WTC11 (cell line): ENCODE measurements at regions not wholly inside any gene's neighbourhood (a gene's known extent, or its start where the extent isn't known, plus 50 kb on each side); places are given as distances from the start of the nearest gene placed in this dataset.

ENCODE experiments used
- ETV6 ChIP-seq: sonication (generic); formaldehyde crosslinking; IDR thresholded peaks from 2 replicates; pipeline ENCODE4 v1.8.1; 2022; ENCODE audit warnings: mild to moderate bottlenecking, missing genetic modification reagents
- FOXJ3 ChIP-seq: sonication (generic); formaldehyde crosslinking; IDR thresholded peaks from 2 replicates; pipeline ENCODE4 v1.9.0; 2021; ENCODE audit warnings: missing genetic modification reagents, mild to moderate bottlenecking, borderline replicate concordance
- HMGXB4 ChIP-seq: sonication (generic); formaldehyde crosslinking; IDR thresholded peaks from 2 replicates; pipeline ENCODE4 v1.8.1; 2023; ENCODE audit warnings: mild to moderate bottlenecking, moderate library complexity, missing genetic modification reagents
- NFATC4 ChIP-seq: fragments of 250-450 bp; sonication (Bioruptor Pico); IDR thresholded peaks from 2 replicates; pipeline ENCODE4 v1.9.0; 2021; ENCODE audit warnings: mild to moderate bottlenecking
- NFYB ChIP-seq: sonication (generic); formaldehyde crosslinking; conservative IDR thresholded peaks from 2 replicates; pipeline ENCODE4 v1.8.0; 2022; ENCODE audit warnings: low read depth, missing genetic modification reagents
- NR3C1 ChIP-seq: sonication (generic); formaldehyde crosslinking; conservative IDR thresholded peaks from 2 replicates; pipeline ENCODE4 v1.8.1; 2023; ENCODE audit warnings: low read depth, mild to moderate bottlenecking, missing genetic modification reagents
- PRDM15 ChIP-seq: sonication (generic); formaldehyde crosslinking; IDR thresholded peaks from 2 replicates; pipeline ENCODE4 v1.8.0; 2022; ENCODE audit warnings: missing genetic modification reagents
- SP1 ChIP-seq: sonication (generic); formaldehyde crosslinking; conservative IDR thresholded peaks from 2 replicates; pipeline ENCODE4 v1.8.1; 2022; ENCODE audit warnings: missing genetic modification reagents
- TEAD4 ChIP-seq: sonication (generic); formaldehyde crosslinking; IDR thresholded peaks from 2 replicates; pipeline ENCODE4 v1.8.0; 2022; ENCODE audit warnings: mild to moderate bottlenecking, missing genetic modification reagents
- TF ChIP-seq, protein P1 (sequence below): fragments of 200-600 bp; IDR thresholded peaks from 2 replicates; pipeline ENCODE4 v1.8.0; 2022; ENCODE audit warnings: antibody characterized with exemption
- TF ChIP-seq, protein P2 (sequence below): sonication (generic); formaldehyde crosslinking; IDR thresholded peaks from 2 replicates; pipeline ENCODE4 v1.8.1; 2022; ENCODE audit warnings: mild to moderate bottlenecking, missing genetic modification reagents, moderate library complexity, borderline replicate concordance

GRCh38 chr4:155106629-155107028 is 101.8 kb upstream of the NPY2R start:
- TF ChIP-seq, protein P1, sequence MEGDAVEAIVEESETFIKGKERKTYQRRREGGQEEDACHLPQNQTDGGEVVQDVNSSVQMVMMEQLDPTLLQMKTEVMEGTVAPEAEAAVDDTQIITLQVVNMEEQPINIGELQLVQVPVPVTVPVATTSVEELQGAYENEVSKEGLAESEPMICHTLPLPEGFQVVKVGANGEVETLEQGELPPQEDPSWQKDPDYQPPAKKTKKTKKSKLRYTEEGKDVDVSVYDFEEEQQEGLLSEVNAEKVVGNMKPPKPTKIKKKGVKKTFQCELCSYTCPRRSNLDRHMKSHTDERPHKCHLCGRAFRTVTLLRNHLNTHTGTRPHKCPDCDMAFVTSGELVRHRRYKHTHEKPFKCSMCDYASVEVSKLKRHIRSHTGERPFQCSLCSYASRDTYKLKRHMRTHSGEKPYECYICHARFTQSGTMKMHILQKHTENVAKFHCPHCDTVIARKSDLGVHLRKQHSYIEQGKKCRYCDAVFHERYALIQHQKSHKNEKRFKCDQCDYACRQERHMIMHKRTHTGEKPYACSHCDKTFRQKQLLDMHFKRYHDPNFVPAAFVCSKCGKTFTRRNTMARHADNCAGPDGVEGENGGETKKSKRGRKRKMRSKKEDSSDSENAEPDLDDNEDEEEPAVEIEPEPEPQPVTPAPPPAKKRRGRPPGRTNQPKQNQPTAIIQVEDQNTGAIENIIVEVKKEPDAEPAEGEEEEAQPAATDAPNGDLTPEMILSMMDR, result no peak
- TF ChIP-seq, protein P2, sequence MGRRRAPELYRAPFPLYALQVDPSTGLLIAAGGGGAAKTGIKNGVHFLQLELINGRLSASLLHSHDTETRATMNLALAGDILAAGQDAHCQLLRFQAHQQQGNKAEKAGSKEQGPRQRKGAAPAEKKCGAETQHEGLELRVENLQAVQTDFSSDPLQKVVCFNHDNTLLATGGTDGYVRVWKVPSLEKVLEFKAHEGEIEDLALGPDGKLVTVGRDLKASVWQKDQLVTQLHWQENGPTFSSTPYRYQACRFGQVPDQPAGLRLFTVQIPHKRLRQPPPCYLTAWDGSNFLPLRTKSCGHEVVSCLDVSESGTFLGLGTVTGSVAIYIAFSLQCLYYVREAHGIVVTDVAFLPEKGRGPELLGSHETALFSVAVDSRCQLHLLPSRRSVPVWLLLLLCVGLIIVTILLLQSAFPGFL, result no peak
- TF ChIP-seq ETV6 (CRISPR knock-in tag) (no peak), TEAD4 (CRISPR knock-in tag) (no peak), NFATC4 (CRISPR knock-in tag) (no peak), FOXJ3 (CRISPR knock-in tag) (no peak), NR3C1 (CRISPR knock-in tag) (no peak), PRDM15 (no peak), HMGXB4 (no peak), SP1 (CRISPR knock-in tag) (no peak), NFYB (no peak)
